Adrenal gland (tissue), 9 donors: ENCODE measurements at regions not wholly inside any gene's neighbourhood (a gene's known extent, or its start where the extent isn't known, plus 50 kb on each side); places are given as distances from the start of the nearest gene placed in this dataset.

Source experiments
- DNase-seq, 7 donors: peaks; one replicate each; pipeline ENCODE4 v3.0.0-alpha.2; 2019 to 2020
- H3K27ac ChIP-seq, 5 donors: fragments of 200-600 bp; sonication (generic) in 4 of 5; 1 replicate in 3 of 5; 2 replicates in 2 of 5; pipeline versions ENCODE4 v1.5.1 to v1.8.0; 2016 to 2020; ENCODE audit warnings: mild to moderate bottlenecking in 1 of 5
- H3K27me3 ChIP-seq: fragments of 200-600 bp; 2 replicates; pipeline ENCODE4 v1.8.0; 2021
- H3K36me3 ChIP-seq, 2 donors: fragments of 200-600 bp; replicated peaks in 1 of 2; 1 replicate in 1 of 2; 2 replicates in 1 of 2; pipeline versions ENCODE4 v1.5.1 to v1.8.0; 2018 to 2022
- H3K4me1 ChIP-seq, 2 donors: fragments of 200-600 bp; replicated peaks in 1 of 2; 1 replicate in 1 of 2; 2 replicates in 1 of 2; pipeline versions ENCODE4 v1.5.1 to v1.8.0; 2018 to 2021
- H3K4me3 ChIP-seq, 4 donors: fragments of 200-600 bp; sonication (generic) in 3 of 4; one replicate each; pipeline ENCODE4 v1.5.1; 2016 to 2018
- H3K9me3 ChIP-seq, 3 donors: fragments of 200-600 bp; sonication (generic) in 1 of 3; replicated peaks in 1 of 3; 1 replicate in 2 of 3; 2 replicates in 1 of 3; pipeline versions ENCODE4 v1.5.1 to v1.8.0; 2016 to 2021
- CTCF ChIP-seq, 6 experiments: fragments of 450-650 bp in 4 of 6; fragments of 200-600 bp in 2 of 6; sonication (generic) in 1 of 6; IDR thresholded peaks; 1 replicate in 5 of 6; 2 replicates in 1 of 6; pipeline versions ENCODE4 v1.5.1 to v1.8.0; 2016 to 2021; ENCODE audit warnings: antibody characterized with exemption in 6 of 6, mild to moderate bottlenecking in 2 of 6, moderate library complexity in 1 of 6
- POLR2A ChIP-seq, 2 donors: fragments of 450-650 bp; IDR thresholded peaks; one replicate each; pipeline ENCODE4 v1.6.1; 2017; ENCODE audit warnings: antibody characterized with exemption in 2 of 2, mild to moderate bottlenecking in 2 of 2, moderate library complexity in 1 of 2
- WGBS, 4 donors: extraction: QIAGEN DNeasy Blood & Tissue Kit in 2 of 4; methylation state at CpG; one replicate each; pipeline versions ENCODE4 v1.1.5 to v1.1.7; 2013 to 2017; 5-methylcytosine and 5-hydroxymethylcytosine counted together
- intact Hi-C, 2 donors: fragments of 100-400 bp; cut with DNase I; formaldehyde crosslinking; loops; one replicate each; pipeline versions ENCODE4 v1.14.1 to v1.15.0; 2022 to 2023
- donor health status: healthy with polysubstance abuse.
- donor health status: Bipolar disorder and iron deficiency.
- donor health status: DM: yes; HTN: yes; CAD: no.
- donor health status: DM: no; HTN: no; CAD: no.
- donor health status: DM: no; HTN: no; CAD: no.

GRCh38 chr17:14838567-14838966 lies 426.6 kb downstream of the PMP22 start:
- no peak overlapping the region for H3K27ac ChIP-seq
- no peaks in the 10 kb centered on the region for H3K27me3 ChIP-seq
- intact Hi-C loops = no loop called here
- no peaks in the 10 kb centered on the region for H3K4me1 ChIP-seq
- no peaks in the 10 kb centered on the region for H3K36me3 ChIP-seq
- TF ChIP-seq CTCF (IDR thresholded peaks at IDR 0.05) (no peak), POLR2A (IDR thresholded peaks at IDR 0.05) (no peak)
- no peak overlapping the region for H3K4me3 ChIP-seq
- 29 to 50% (median 42%) methylated on average over 1 of the region's 1 CpG for WGBS, 4 donors
- no peak for DNase-seq
- no peaks in the 10 kb centered on the region for H3K9me3 ChIP-seq

GRCh38 chr17:14833201-14833785 lies 431.8 kb downstream of the PMP22 start:
- TF ChIP-seq CTCF (IDR thresholded peaks at IDR 0.05) = no peak
- TF ChIP-seq POLR2A (IDR thresholded peaks at IDR 0.05) = no peak
- H3K4me1 ChIP-seq = no peaks in the 10 kb centered on the region
- H3K36me3 ChIP-seq = no peaks in the 10 kb centered on the region
- no peak overlapping the region for H3K4me3 ChIP-seq
- intact Hi-C loops = no loop called here
- H3K27me3 ChIP-seq = no peaks in the 10 kb centered on the region
- no peak overlapping the region for H3K27ac ChIP-seq
- no peak for DNase-seq
- no peaks in the 10 kb centered on the region for H3K9me3 ChIP-seq
- 32 to 48% (median 41%) methylated on average over 6 of the region's 6 CpGs for whole genome bisulfite sequencing, 4 donors

- H3K4me3 ChIP-seq = no peak overlapping the region
- no peak overlapping the region for H3K27ac ChIP-seq
- no peaks in the 10 kb centered on the region for H3K9me3 ChIP-seq
- TF ChIP-seq POLR2A (IDR thresholded peaks at IDR 0.05) = no peak
- no peak for TF ChIP-seq CTCF (IDR thresholded peaks at IDR 0.05)
- no peaks in the 10 kb centered on the region for H3K4me1 ChIP-seq
- intact Hi-C loops = no loop called here
- H3K27me3 ChIP-seq = no peaks in the 10 kb centered on the region
- DNase-seq = no peak
- H3K36me3 ChIP-seq = no peaks in the 10 kb centered on the region
- 14 to 22% (median 16%) methylated on average over 2 of the region's 2 CpGs for WGBS, 4 donors
Measured at GRCh38 chr17:14831491-14831890, 433.6 kb downstream of the PMP22 start.

- intact Hi-C loops = no loop called here
- WGBS, 4 donors = 22 to 46% (median 30%) methylated on average over 6 of the region's 6 CpGs
- no peaks in the 10 kb centered on the region for H3K36me3 ChIP-seq
Measured at GRCh38 chr17:14827396-14827919, 437.7 kb downstream of the PMP22 start.

More at GRCh38 chr17:14827396-14827919, 437.7 kb downstream of the PMP22 start:
- Histone ChIP-seq H3K4me1 (no peaks in the 10 kb centered on the region), H3K4me3 (no peak overlapping the region), H3K27ac (no peak overlapping the region), H3K9me3 (no peaks in the 10 kb centered on the region), H3K27me3 (no peaks in the 10 kb centered on the region)
- DNase-seq = no peak
- TF ChIP-seq CTCF (IDR thresholded peaks at IDR 0.05) = no peak
- TF ChIP-seq POLR2A (IDR thresholded peaks at IDR 0.05) = no peak
